Smooth muscle cell (in vitro differentiated cells): ENCODE measurements at regions not wholly inside any gene's neighbourhood (a gene's known extent, or its start where the extent isn't known, plus 50 kb on each side); places are given as distances from the start of the nearest gene placed in this dataset.

Experiments
- DNase-seq: peaks from one replicate; lab custom pipeline; 2025; ENCODE audit not compliant: unreplicated experiment; lab: John Stamatoyannopoulos, UW
- H2AFZ ChIP-seq: fragments of 200-600 bp; sonication (generic); 2 replicates; pipeline ENCODE4 v1.6.0; 2016; ENCODE audit warnings: antibody characterized with exemption, low read depth, mild to moderate bottlenecking
- H3F3A ChIP-seq: fragments of 200-600 bp; sonication (generic); 2 replicates; pipeline ENCODE4 v1.6.0; 2017; ENCODE audit warnings: antibody characterized with exemption, low read depth
- H3K27ac ChIP-seq: fragments of 200-600 bp; sonication (generic); 2 replicates; pipeline ENCODE4 v1.5.1; 2016; ENCODE audit warnings: low read depth, mild to moderate bottlenecking
- H3K27me3 ChIP-seq: fragments of 200-600 bp; sonication (generic); 2 replicates; pipeline ENCODE4 v1.6.1; 2016; ENCODE audit warnings: low read depth, mild to moderate bottlenecking
- H3K36me3 ChIP-seq: fragments of 200-600 bp; sonication (generic); 2 replicates; pipeline ENCODE4 v1.5.1; 2016; ENCODE audit warnings: low read depth
- H3K4me1 ChIP-seq: fragments of 200-600 bp; sonication (generic); 2 replicates; pipeline ENCODE4 v1.5.1; 2016; ENCODE audit warnings: low read depth
- H3K4me2 ChIP-seq: fragments of 200-600 bp; sonication (generic); 2 replicates; pipeline ENCODE4 v1.6.0; 2016; ENCODE audit warnings: mild to moderate bottlenecking
- H3K4me3 ChIP-seq: fragments of 200-600 bp; sonication (generic); 2 replicates; pipeline ENCODE4 v1.5.1; 2016; ENCODE audit warnings: mild to moderate bottlenecking
- H3K79me2 ChIP-seq: fragments of 200-600 bp; sonication (generic); 2 replicates; pipeline ENCODE4 v1.6.0; 2016; ENCODE audit warnings: low read depth, mild to moderate bottlenecking
- H3K9ac ChIP-seq: fragments of 200-600 bp; sonication (generic); 2 replicates; pipeline ENCODE4 v1.6.0; 2016; ENCODE audit warnings: low read depth
- H3K9me3 ChIP-seq: fragments of 200-600 bp; sonication (generic); replicated peaks from 2 replicates; pipeline ENCODE4 v1.5.1; 2016; ENCODE audit warnings: low read depth
- H4K20me1 ChIP-seq: fragments of 200-600 bp; sonication (generic); 2 replicates; pipeline ENCODE4 v1.6.0; 2016; ENCODE audit warnings: low read depth
- WGBS: methylation state at CpG from one replicate; pipeline ENCODE4 v1.1.7; 2016; ENCODE audit warnings: low lambda C conversion rate; 5-methylcytosine and 5-hydroxymethylcytosine counted together
- TF ChIP-seq, protein P1 (sequence below): fragments of 200-600 bp; sonication (generic); IDR thresholded peaks from 2 replicates; pipeline ENCODE4 v1.5.1; 2017; ENCODE audit warnings: borderline replicate concordance, mild to moderate bottlenecking, antibody characterized with exemption; ENCODE audit not compliant: insufficient read depth, poor library complexity, severe bottlenecking

DNA sequence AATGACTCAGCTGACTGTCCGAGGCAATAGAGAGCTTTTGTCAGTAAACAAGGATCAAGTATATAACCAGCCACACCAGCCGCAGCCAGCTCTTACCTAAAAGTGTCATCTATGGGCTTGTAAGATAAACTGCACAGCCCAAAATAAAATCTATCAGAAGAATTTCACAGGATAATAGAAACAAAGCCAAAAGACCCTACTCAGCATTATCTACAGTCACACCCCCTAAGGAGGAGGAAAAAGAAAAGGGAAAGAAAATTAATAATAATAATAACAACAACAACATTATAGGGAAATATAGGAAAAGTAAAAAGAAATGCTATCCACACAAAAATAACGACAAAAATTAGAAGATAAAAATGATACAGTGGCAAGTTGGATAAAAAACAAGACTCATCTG is 1883.8 kb downstream of the OLFM4 start:
- Histone ChIP-seq H3K36me3 (no peaks in the 10 kb centered on the region), H4K20me1 (no peaks in the 10 kb centered on the region), H3K9ac (no peak overlapping the region), H2AFZ (no peak overlapping the region), H3K9me3 (no peaks in the 10 kb centered on the region), H3K4me1 (no peaks in the 10 kb centered on the region), H3K4me3 (no peak overlapping the region), H3K27me3 (no peaks in the 10 kb centered on the region), H3F3A (no peaks in the 10 kb centered on the region), H3K79me2 (no peaks in the 10 kb centered on the region), H3K27ac (no peak overlapping the region), H3K4me2 (no peak overlapping the region)
- no peak for DNase-seq
- TF ChIP-seq, protein P1, sequence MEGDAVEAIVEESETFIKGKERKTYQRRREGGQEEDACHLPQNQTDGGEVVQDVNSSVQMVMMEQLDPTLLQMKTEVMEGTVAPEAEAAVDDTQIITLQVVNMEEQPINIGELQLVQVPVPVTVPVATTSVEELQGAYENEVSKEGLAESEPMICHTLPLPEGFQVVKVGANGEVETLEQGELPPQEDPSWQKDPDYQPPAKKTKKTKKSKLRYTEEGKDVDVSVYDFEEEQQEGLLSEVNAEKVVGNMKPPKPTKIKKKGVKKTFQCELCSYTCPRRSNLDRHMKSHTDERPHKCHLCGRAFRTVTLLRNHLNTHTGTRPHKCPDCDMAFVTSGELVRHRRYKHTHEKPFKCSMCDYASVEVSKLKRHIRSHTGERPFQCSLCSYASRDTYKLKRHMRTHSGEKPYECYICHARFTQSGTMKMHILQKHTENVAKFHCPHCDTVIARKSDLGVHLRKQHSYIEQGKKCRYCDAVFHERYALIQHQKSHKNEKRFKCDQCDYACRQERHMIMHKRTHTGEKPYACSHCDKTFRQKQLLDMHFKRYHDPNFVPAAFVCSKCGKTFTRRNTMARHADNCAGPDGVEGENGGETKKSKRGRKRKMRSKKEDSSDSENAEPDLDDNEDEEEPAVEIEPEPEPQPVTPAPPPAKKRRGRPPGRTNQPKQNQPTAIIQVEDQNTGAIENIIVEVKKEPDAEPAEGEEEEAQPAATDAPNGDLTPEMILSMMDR: no peak
- WGBS: 59% methylated on average over 3 of the region's 3 CpGs

DNA sequence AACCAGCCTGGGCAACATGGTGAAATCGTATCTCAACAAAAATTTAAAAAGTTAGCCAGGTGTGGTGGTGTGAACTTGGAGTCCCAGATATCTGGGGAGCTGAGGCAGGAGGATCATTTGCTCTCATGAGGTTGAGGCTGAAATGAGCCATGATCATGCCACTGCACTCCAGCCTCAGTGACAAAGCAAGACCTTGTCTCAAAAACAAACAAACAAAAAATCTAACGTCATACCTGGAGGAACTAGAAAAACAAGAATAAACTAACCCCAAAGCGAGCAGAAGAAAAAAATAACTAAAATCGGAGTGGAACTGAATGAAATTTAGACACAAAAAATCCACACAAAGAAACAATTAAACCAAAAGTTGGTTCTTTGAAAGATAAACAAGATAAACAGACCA is 1885.1 kb downstream of the OLFM4 start:
- no peak overlapping the region for H2AFZ ChIP-seq
- TF ChIP-seq, protein P1: no peak
- no peaks in the 10 kb centered on the region for H3K4me1 ChIP-seq
- H3K79me2 ChIP-seq: no peaks in the 10 kb centered on the region
- no peaks in the 10 kb centered on the region for H3K27me3 ChIP-seq
- H3K4me3 ChIP-seq: no peak overlapping the region
- H3K9me3 ChIP-seq: no peaks in the 10 kb centered on the region
- H3K9ac ChIP-seq: no peak overlapping the region
- DNase-seq: no peak
- no peaks in the 10 kb centered on the region for H4K20me1 ChIP-seq
- H3K36me3 ChIP-seq: no peaks in the 10 kb centered on the region
- no peak overlapping the region for H3K27ac ChIP-seq
- WGBS: 90% methylated on average over 4 of the region's 4 CpGs
- H3K4me2 ChIP-seq: no peak overlapping the region
- H3F3A ChIP-seq: no peaks in the 10 kb centered on the region

DNA sequence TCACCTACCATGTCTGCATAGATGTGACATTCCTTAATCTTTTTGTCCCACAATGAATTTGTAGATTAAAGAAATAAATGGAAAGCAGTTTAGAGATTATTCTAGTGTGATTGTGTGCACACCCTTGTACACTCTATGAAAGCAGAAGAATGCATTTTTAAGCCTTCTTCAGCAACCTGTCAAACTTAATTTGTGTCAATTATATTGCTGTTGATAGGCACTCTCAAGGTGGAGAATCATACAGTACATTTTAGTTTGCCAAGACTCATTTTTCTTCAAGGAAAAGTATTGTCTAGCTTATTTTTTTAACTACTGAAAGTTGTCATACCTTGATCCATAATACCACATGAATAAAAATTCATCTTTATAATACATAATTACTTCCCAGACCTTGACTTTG is 1898.9 kb downstream of the OLFM4 start:
- Histone ChIP-seq H3K9ac (no peak overlapping the region), H3K27me3 (no peaks in the 10 kb centered on the region), H3K4me1 (no peaks in the 10 kb centered on the region), H3F3A (no peaks in the 10 kb centered on the region), H4K20me1 (no peaks in the 10 kb centered on the region), H2AFZ (no peak overlapping the region), H3K9me3 (no peaks in the 10 kb centered on the region), H3K4me3 (no peak overlapping the region), H3K27ac (no peak overlapping the region), H3K4me2 (no peak overlapping the region), H3K79me2 (no peaks in the 10 kb centered on the region), H3K36me3 (no peaks in the 10 kb centered on the region)
- TF ChIP-seq, protein P1: no peak
- no peak for DNase-seq

DNA sequence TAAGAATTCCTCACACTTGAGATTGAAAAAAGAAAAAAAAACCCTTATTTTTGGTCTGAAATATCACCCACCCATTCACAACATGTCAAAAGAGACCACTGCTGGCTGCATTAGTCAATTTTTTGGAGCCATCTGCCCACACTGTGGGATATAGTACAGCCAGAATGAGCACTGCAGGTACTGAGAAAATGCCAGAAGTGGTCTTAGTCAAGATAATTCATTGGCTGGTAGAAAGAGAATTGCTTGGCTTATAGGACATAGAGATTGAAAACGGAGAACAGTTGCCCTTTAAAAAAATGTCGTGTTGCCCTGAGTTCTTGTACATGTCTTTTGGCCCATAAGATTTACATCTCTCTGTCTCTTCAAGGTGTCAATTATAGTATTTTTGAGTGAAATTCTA is 1899.5 kb downstream of the OLFM4 start:
- Histone ChIP-seq H3K4me1 (no peaks in the 10 kb centered on the region), H3K27ac (no peak overlapping the region), H4K20me1 (no peaks in the 10 kb centered on the region), H3K4me3 (no peak overlapping the region), H2AFZ (no peak overlapping the region), H3K4me2 (no peak overlapping the region), H3K9ac (no peak overlapping the region), H3K36me3 (no peaks in the 10 kb centered on the region), H3K79me2 (no peaks in the 10 kb centered on the region), H3F3A (no peaks in the 10 kb centered on the region), H3K9me3 (no peaks in the 10 kb centered on the region), H3K27me3 (no peaks in the 10 kb centered on the region)
- 92% methylated on average over 2 of the region's 2 CpGs for WGBS
- TF ChIP-seq, protein P1: no peak
- no peak for DNase-seq
